ENCODE measurements at regions not wholly inside any gene's neighbourhood (a gene's known extent, or its start where the extent isn't known, plus 50 kb on each side); places are given as distances from the start of the nearest gene placed in this dataset.

GRCh38 chr1:4970532-4970931, 316.1 kb downstream of the AJAP1 start:
- DNase-seq, result no peak
- Histone ChIP-seq H3K36me3 (ENCODE audit: low read depth, missing control alignments) (no peaks in the 10 kb centered on the region), H3K4me3 (no peak overlapping the region), H3K27me3 (no peaks in the 10 kb centered on the region), H3K4me1 (no peaks in the 10 kb centered on the region), H3K9me3 (no peaks in the 10 kb centered on the region), H3K27ac (no peak overlapping the region)
- TF ChIP-seq, protein P1, sequence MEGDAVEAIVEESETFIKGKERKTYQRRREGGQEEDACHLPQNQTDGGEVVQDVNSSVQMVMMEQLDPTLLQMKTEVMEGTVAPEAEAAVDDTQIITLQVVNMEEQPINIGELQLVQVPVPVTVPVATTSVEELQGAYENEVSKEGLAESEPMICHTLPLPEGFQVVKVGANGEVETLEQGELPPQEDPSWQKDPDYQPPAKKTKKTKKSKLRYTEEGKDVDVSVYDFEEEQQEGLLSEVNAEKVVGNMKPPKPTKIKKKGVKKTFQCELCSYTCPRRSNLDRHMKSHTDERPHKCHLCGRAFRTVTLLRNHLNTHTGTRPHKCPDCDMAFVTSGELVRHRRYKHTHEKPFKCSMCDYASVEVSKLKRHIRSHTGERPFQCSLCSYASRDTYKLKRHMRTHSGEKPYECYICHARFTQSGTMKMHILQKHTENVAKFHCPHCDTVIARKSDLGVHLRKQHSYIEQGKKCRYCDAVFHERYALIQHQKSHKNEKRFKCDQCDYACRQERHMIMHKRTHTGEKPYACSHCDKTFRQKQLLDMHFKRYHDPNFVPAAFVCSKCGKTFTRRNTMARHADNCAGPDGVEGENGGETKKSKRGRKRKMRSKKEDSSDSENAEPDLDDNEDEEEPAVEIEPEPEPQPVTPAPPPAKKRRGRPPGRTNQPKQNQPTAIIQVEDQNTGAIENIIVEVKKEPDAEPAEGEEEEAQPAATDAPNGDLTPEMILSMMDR (IDR thresholded peaks at IDR 0.05), result no peak
- no peak for TF ChIP-seq POLR2A (IDR thresholded peaks at IDR 0.05)
- intact Hi-C loops (cut with DNase I; ENCODE audit: low total_unique reads), result no loop called here
- 65 to 70% methylated on average over 3 of the region's 3 CpGs for WGBS, 2 donors

GRCh38 chr1:4969556-4970129, 315.2 kb downstream of the AJAP1 start:
- no peak overlapping the region for H3K4me3 ChIP-seq
- no peaks in the 10 kb centered on the region for H3K27me3 ChIP-seq
- no peaks in the 10 kb centered on the region for H3K36me3 ChIP-seq (ENCODE audit: low read depth, missing control alignments)
- intact Hi-C loops (cut with DNase I; ENCODE audit: low total_unique reads), result no loop called here
- H3K27ac ChIP-seq, result no peak overlapping the region
- no peaks in the 10 kb centered on the region for H3K4me1 ChIP-seq
- no peak for DNase-seq
- 91 to 94% methylated on average over 3 to 4 of the region's 4 CpGs for WGBS, 2 donors
- H3K9me3 ChIP-seq, result no peaks in the 10 kb centered on the region
- no peak for TF ChIP-seq POLR2A (IDR thresholded peaks at IDR 0.05)
- TF ChIP-seq, protein P1 (IDR thresholded peaks at IDR 0.05), result no peak

DNA sequence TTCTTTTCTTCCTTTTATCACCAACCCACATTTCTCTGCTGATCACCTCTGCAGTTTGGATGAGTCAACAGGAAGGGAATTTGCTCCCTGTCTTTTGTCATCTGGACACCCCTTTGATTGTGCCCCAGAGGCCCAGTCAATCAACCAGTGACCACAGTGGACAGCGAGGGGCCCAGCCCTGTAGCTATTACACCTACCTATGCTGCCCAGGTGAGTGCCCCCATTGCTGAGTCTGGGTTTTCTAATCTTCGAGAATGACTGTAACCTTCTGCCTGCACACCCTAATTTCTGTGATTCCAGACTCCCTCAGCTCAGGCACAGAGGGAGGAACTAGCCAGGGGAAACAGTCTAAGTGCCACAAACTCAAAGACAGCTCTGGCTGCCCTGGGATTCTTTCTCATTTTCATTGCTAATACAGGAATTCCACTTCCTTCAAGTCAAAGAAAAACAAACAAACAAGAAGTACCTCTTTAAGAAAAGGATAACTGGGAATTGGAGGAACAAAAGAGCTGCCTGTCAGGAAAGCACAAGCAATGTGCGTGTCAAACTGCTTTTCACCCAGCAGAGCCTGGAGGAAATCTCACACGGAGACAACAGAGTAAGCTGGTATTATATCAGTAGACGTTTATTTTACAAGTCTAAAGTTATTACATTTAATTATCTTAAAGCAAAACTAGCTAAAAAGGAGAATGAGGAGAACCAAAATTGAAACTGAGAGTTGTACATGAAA, 311.1 kb downstream of the AJAP1 start:
- Histone ChIP-seq H3K27ac (no peak overlapping the region), H3K9me3 (no peaks in the 10 kb centered on the region), H3K36me3 (ENCODE audit: low read depth, missing control alignments) (no peaks in the 10 kb centered on the region), H3K4me3 (no peak overlapping the region), H3K27me3 (no peaks in the 10 kb centered on the region), H3K4me1 (no peaks in the 10 kb centered on the region)
- 33 to 55% methylated on average over 5 of the region's 5 CpGs for WGBS, 2 donors
- intact Hi-C loops (cut with DNase I; ENCODE audit: low total_unique reads), result no loop called here
- no peak for TF ChIP-seq POLR2A (IDR thresholded peaks at IDR 0.05)
- TF ChIP-seq, protein P1 (IDR thresholded peaks at IDR 0.05), result no peak
- DNase-seq, result no peak

DNA sequence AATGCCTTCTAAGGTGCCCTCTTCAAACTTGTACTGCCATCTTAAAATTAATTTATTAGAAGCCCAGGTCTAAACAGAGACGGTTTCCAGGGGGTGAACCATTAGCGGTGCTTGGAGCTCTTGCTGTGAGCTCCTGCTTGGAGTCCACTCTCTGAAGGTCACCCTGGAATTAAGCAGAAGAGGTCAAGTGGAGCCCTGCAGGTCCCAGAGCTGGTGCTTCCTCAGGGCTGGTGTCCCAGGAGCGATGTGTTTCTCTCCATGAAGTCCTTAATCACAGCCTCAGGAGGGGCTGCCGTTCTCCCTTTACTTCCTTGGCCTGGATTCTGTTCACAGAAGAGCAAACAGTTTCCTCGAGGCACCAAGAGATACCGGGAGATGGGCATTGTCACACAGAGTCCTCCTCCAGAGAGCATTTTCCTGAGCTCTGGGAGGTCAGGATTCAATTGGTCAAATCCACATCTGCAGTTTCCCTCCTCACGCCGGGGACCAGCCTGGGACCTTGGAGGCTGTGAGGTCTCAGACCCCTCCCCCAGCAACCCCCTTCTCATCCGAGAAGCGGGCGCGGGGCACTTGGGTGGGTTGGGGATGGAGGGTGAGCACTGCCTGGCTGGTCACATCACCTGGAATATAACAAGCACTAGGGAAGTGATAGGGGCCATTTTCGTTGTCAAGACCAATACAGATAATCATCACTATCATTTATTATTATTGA, 310.4 kb downstream of the AJAP1 start:
- 71 to 72% methylated on average over 11 to 13 of the region's 13 CpGs for WGBS, 2 donors
- Histone ChIP-seq H3K4me1 (no peaks in the 10 kb centered on the region), H3K9me3 (no peaks in the 10 kb centered on the region), H3K4me3 (no peak overlapping the region), H3K36me3 (ENCODE audit: low read depth, missing control alignments) (no peaks in the 10 kb centered on the region), H3K27me3 (no peaks in the 10 kb centered on the region), H3K27ac (no peak overlapping the region)
- no peak for TF ChIP-seq POLR2A (IDR thresholded peaks at IDR 0.05)
- TF ChIP-seq, protein P1 (IDR thresholded peaks at IDR 0.05), result no peak
- intact Hi-C loops (cut with DNase I; ENCODE audit: low total_unique reads), result no loop called here
- DNase-seq, result no peak
